Lower leg skin (tissue), 4 donors: ENCODE measurements at regions not wholly inside any gene's neighbourhood (a gene's known extent, or its start where the extent isn't known, plus 50 kb on each side); places are given as distances from the start of the nearest gene placed in this dataset.

Experiments used
- DNase-seq, 2 donors: peaks; one replicate each; pipeline ENCODE4 v3.0.0-alpha.2; 2019; ENCODE audit warnings: low spot score in 2 of 2
- H3K4me3 ChIP-seq: fragments of 200-600 bp; sonication (generic); 2 replicates; pipeline ENCODE4 v1.5.1; 2017; ENCODE audit warnings: mild to moderate bottlenecking, low read depth; ENCODE audit not compliant: poor library complexity, severe bottlenecking
- CTCF ChIP-seq, 3 donors: fragments of 450-650 bp; IDR thresholded peaks; one replicate each; pipeline ENCODE4 v1.5.1; 2016; ENCODE audit warnings: antibody characterized with exemption in 3 of 3, mild to moderate bottlenecking in 3 of 3, moderate library complexity in 2 of 3
- POLR2A ChIP-seq, 2 donors: fragments of 450-650 bp; IDR thresholded peaks; one replicate each; pipeline ENCODE4 v1.6.1; 2016 to 2017; ENCODE audit warnings: antibody characterized with exemption in 2 of 2, mild to moderate bottlenecking in 1 of 2, moderate library complexity in 1 of 2
- WGBS, 2 donors: methylation state at CpG; one replicate each; pipeline ENCODE4 v1.1.5; 2018; 5-methylcytosine and 5-hydroxymethylcytosine counted together
- intact Hi-C: fragments of 100-400 bp; cut with DNase I; formaldehyde crosslinking; loops from one replicate; pipeline ENCODE4 v1.15.0; 2023; ENCODE audit warnings: low total_unique reads

GRCh38 chr15:94580211-94580885 is 349.0 kb downstream of the MCTP2 start:
- H3K4me3 ChIP-seq = no peak overlapping the region
- 65 to 71% methylated on average over 12 of the region's 12 CpGs for WGBS, 2 donors
- no peak for DNase-seq
- no peak for TF ChIP-seq POLR2A (IDR thresholded peaks at IDR 0.05)
- intact Hi-C loops = no loop called here

DNA sequence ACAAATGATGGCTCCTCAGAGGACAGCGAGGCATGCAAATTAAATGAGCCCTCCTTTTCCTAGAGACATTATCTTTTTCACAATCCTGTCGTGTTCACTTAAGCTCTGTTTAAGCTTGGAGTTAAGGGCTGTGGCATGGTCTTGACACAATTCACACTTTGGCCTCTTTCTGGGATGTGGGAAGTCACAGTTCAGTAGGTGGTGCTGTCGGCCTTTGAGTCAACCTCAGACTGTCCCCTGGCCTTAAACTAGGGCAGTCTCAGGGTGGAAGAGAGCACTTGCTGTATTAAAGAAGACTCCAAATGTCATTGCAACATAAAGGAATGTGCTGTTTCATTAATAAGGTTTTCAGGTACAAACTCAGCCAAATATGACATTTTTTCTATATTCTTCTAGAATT is 351.0 kb downstream of the MCTP2 start:
- TF ChIP-seq CTCF (IDR thresholded peaks at IDR 0.05) (no peak), POLR2A (IDR thresholded peaks at IDR 0.05) (no peak)
- DNase-seq = no peak
- intact Hi-C loops = no loop called here
- 55 to 61% methylated on average over 3 of the region's 3 CpGs for WGBS, 2 donors
- no peak overlapping the region for H3K4me3 ChIP-seq

DNA sequence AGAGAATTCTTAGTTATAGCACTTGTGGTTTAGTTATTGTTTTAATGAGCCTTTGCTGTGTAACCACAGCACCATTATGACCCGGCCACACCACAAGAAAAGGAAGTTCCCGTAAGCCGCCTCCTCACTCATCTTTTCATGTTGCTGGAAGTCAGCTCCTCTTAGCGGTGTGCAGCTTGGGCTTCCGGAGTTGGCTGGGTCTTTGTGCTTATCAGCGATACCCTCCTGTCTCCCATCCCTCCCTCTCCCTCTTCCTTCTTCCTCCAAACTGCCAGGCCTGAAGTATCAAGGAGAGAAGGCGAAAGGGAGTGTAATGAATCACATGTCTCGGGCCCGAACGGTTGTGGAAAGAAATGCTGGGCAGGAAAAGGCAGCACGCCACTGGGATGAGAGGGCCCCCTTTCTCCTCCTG is 353.5 kb downstream of the MCTP2 start:
- H3K4me3 ChIP-seq = no peak overlapping the region
- WGBS, 2 donors = 38 to 39% methylated on average over 11 of the region's 11 CpGs
- no peak for DNase-seq
- intact Hi-C loops = no loop called here
- no peak for TF ChIP-seq CTCF (IDR thresholded peaks at IDR 0.05)

- TF ChIP-seq CTCF (IDR thresholded peaks at IDR 0.05) (no peak), POLR2A (IDR thresholded peaks at IDR 0.05) (no peak)
- intact Hi-C loops = no loop called here
- DNase-seq = no peak
- H3K4me3 ChIP-seq = no peak overlapping the region
- WGBS, 2 donors = 77 to 84% methylated on average over 3 of the region's 3 CpGs
These were observed 354.7 kb downstream of the MCTP2 start for GRCh38 chr15:94586099-94586498.

DNA sequence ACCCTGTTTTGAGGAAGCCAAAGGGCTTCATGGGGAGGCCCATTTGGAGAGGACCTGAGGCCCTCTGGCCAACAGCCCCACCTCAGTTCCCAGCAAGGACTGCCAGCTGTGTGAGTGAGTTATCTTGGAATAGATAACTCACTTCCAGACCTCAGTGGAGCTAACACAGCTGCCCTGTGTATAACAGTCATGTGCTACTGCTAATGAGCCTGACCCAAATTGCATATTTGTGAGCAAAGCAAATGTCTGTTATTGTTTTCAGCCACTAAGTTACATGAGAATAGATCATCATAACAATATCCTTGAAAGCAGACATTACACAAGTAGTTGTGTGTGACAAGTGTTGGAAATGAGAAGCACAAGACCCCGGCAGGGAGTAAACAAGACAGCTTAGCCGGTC is 355.8 kb downstream of the MCTP2 start:
- WGBS, 2 donors = 74 to 92% methylated on average over 2 of the region's 2 CpGs
- H3K4me3 ChIP-seq = no peak overlapping the region
- DNase-seq = no peak
- TF ChIP-seq POLR2A (IDR thresholded peaks at IDR 0.05) (no peak), CTCF (IDR thresholded peaks at IDR 0.05) (no peak)
- intact Hi-C loops = no loop called here

DNA sequence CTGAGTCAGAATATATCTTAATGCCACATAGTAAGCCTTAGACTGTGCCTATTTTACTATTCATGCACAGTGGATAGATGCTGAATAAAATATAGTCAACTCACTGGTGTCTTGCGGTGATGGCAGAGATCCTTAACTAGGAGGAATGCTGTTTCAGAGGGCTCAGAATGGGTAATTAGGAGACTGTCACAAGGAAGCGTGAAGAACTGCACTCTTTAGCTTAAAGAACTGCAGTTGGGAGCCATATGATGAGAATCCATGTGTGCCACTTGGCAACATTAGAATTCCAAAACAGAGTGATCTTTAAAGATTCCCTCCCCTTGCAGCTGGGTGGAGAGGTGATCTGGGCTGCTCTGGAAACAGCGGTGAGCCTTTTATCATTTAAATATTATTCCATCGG is 357.6 kb downstream of the MCTP2 start:
- WGBS, 2 donors = 56 to 61% methylated on average over 4 of the region's 4 CpGs
- H3K4me3 ChIP-seq = no peak overlapping the region
- DNase-seq = no peak
- no peak for TF ChIP-seq POLR2A (IDR thresholded peaks at IDR 0.05)
- no peak for TF ChIP-seq CTCF (IDR thresholded peaks at IDR 0.05)
- intact Hi-C loops = no loop called here
